ENCODE measurements at regions not wholly inside any gene's neighbourhood (a gene's known extent, or its start where the extent isn't known, plus 50 kb on each side); places are given as distances from the start of the nearest gene placed in this dataset.

- no peak for TF ChIP-seq GATA3 (IDR thresholded peaks at IDR 0.05; ENCODE audit: low read depth, low read length)
- no peak for TF ChIP-seq GATA2 (IDR thresholded peaks at IDR 0.05; ENCODE audit: low read depth, low read length)
These were observed 156.8 kb downstream of the KCNA5 start for GRCh38 chr12:5200278-5201087.

- TF ChIP-seq GATA3 (IDR thresholded peaks at IDR 0.05; ENCODE audit: low read depth, low read length) (no peak), GATA2 (IDR thresholded peaks at IDR 0.05; ENCODE audit: low read depth, low read length) (no peak)
These were observed 158.0 kb downstream of the KCNA5 start for GRCh38 chr12:5201554-5202218.

- no peak for TF ChIP-seq GATA3 (IDR thresholded peaks at IDR 0.05; ENCODE audit: low read depth, low read length)
- TF ChIP-seq GATA2 (IDR thresholded peaks at IDR 0.05; ENCODE audit: low read depth, low read length): no peak
These were observed 159.6 kb downstream of the KCNA5 start for GRCh38 chr12:5203274-5203673.

GRCh38 chr12:5203720-5204119 is 160.0 kb downstream of the KCNA5 start:
- TF ChIP-seq GATA2 (IDR thresholded peaks at IDR 0.05; ENCODE audit: low read depth, low read length): no peak
- no peak for TF ChIP-seq GATA3 (IDR thresholded peaks at IDR 0.05; ENCODE audit: low read depth, low read length)

GRCh38 chr12:5204271-5204670 is 160.6 kb downstream of the KCNA5 start:
- TF ChIP-seq GATA2 (IDR thresholded peaks at IDR 0.05; ENCODE audit: low read depth, low read length): no peak
- no peak for TF ChIP-seq GATA3 (IDR thresholded peaks at IDR 0.05; ENCODE audit: low read depth, low read length)

GRCh38 chr12:5204831-5205230 is 161.2 kb downstream of the KCNA5 start:
- TF ChIP-seq GATA2 (IDR thresholded peaks at IDR 0.05; ENCODE audit: low read depth, low read length): no peak
- TF ChIP-seq GATA3 (IDR thresholded peaks at IDR 0.05; ENCODE audit: low read depth, low read length): no peak

- TF ChIP-seq GATA3 (IDR thresholded peaks at IDR 0.05; ENCODE audit: low read depth, low read length) (no peak), GATA2 (IDR thresholded peaks at IDR 0.05; ENCODE audit: low read depth, low read length) (no peak)
These were observed 162.9 kb downstream of the KCNA5 start for GRCh38 chr12:5206401-5207175.

GRCh38 chr12:5210179-5210922 is 166.7 kb downstream of the KCNA5 start:
- TF ChIP-seq GATA2 (IDR thresholded peaks at IDR 0.05; ENCODE audit: low read depth, low read length): no peak
- TF ChIP-seq GATA3 (IDR thresholded peaks at IDR 0.05; ENCODE audit: low read depth, low read length): no peak

GRCh38 chr12:5210923-5211290 is 167.2 kb downstream of the KCNA5 start:
- TF ChIP-seq GATA3 (IDR thresholded peaks at IDR 0.05; ENCODE audit: low read depth, low read length): no peak
- no peak for TF ChIP-seq GATA2 (IDR thresholded peaks at IDR 0.05; ENCODE audit: low read depth, low read length)

- TF ChIP-seq GATA2 (IDR thresholded peaks at IDR 0.05; ENCODE audit: low read depth, low read length) (no peak), GATA3 (IDR thresholded peaks at IDR 0.05; ENCODE audit: low read depth, low read length) (no peak)
These were observed 169.7 kb downstream of the KCNA5 start for GRCh38 chr12:5213336-5213735.

- TF ChIP-seq GATA3 (IDR thresholded peaks at IDR 0.05; ENCODE audit: low read depth, low read length): no peak
- TF ChIP-seq GATA2 (IDR thresholded peaks at IDR 0.05; ENCODE audit: low read depth, low read length): no peak
These were observed 170.3 kb downstream of the KCNA5 start for GRCh38 chr12:5213990-5214389.

- no peak for TF ChIP-seq GATA2 (IDR thresholded peaks at IDR 0.05; ENCODE audit: low read depth, low read length)
- no peak for TF ChIP-seq GATA3 (IDR thresholded peaks at IDR 0.05; ENCODE audit: low read depth, low read length)
These were observed 174.3 kb downstream of the KCNA5 start for GRCh38 chr12:5217936-5218335.

GRCh38 chr12:5220099-5220498 is 176.4 kb downstream of the KCNA5 start:
- TF ChIP-seq GATA3 (IDR thresholded peaks at IDR 0.05; ENCODE audit: low read depth, low read length) (no peak), GATA2 (IDR thresholded peaks at IDR 0.05; ENCODE audit: low read depth, low read length) (peak; percentile 20; the same call in 1 of the 2 replicates)

- TF ChIP-seq GATA3 (IDR thresholded peaks at IDR 0.05; ENCODE audit: low read depth, low read length) (no peak), GATA2 (IDR thresholded peaks at IDR 0.05; ENCODE audit: low read depth, low read length) (no peak)
These were observed 177.2 kb downstream of the KCNA5 start for GRCh38 chr12:5220835-5221234.
